AG04449 (cell line): ENCODE measurements at regions not wholly inside any gene's neighbourhood (a gene's known extent, or its start where the extent isn't known, plus 50 kb on each side); places are given as distances from the start of the nearest gene placed in this dataset.

Experiments used
- CTCF ChIA-PET: fragments of 350-600 bp; formaldehyde crosslinking; extraction: SDS; loops from one replicate; lab custom pipeline; 2021; ENCODE audit warnings: antibody characterized with exemption; lab: Yijun Ruan, JAX
- POLR2A ChIA-PET: fragments of 400-600, 350-600 bp; formaldehyde crosslinking; extraction: SDS; loops from one replicate; lab custom pipeline; 2020; ENCODE audit warnings: antibody characterized with exemption, inconsistent platforms; lab: Yijun Ruan, JAX
- DNase-seq: peaks from one replicate; pipeline ENCODE4 v3.0.0-alpha.2; 2010; ENCODE audit warnings: low read depth, low spot score
- H3K4me3 ChIP-seq: 2 replicates; pipeline ENCODE4 v1.5.1; 2011; ENCODE audit warnings: low read depth, mild to moderate bottlenecking, control low read depth, low read length
- CTCF ChIP-seq: IDR thresholded peaks from one replicate; pipeline ENCODE4 v1.5.1; 2011; ENCODE audit warnings: mild to moderate bottlenecking, moderate library complexity, low read length, control low read depth, inconsistent platforms; ENCODE audit not compliant: insufficient read depth; ENCODE audit errors: missing control alignments

- DNase-seq: no peak
- TF ChIP-seq CTCF: no peak
- POLR2A ChIA-PET: no interaction called here
- CTCF ChIA-PET: no interaction called here
- H3K4me3 ChIP-seq: no peak overlapping the region
Observed at GRCh38 chr15:85891470-85891869, 96.7 kb upstream of the KLHL25 start.

GRCh38 chr15:85892232-85892631 is 97.5 kb upstream of the KLHL25 start:
- TF ChIP-seq CTCF: no peak
- H3K4me3 ChIP-seq: no peak overlapping the region
- no peak for DNase-seq
- CTCF ChIA-PET: no interaction called here
- POLR2A ChIA-PET: no interaction called here

- no peak overlapping the region for H3K4me3 ChIP-seq
Observed at GRCh38 chr15:85897207-85897894, 102.6 kb upstream of the KLHL25 start.

GRCh38 chr15:85897895-85898717 is 103.4 kb upstream of the KLHL25 start:
- H3K4me3 ChIP-seq: no peak overlapping the region
- ChIA-PET CTCF (no interaction called here), POLR2A (no interaction called here)
- no peak for DNase-seq
- no peak for TF ChIP-seq CTCF

More at GRCh38 chr15:85897207-85897894, 102.6 kb upstream of the KLHL25 start:
- no peak for DNase-seq
- no peak for TF ChIP-seq CTCF
- ChIA-PET CTCF (no interaction called here), POLR2A (no interaction called here)

- H3K4me3 ChIP-seq: no peak overlapping the region
- ChIA-PET POLR2A (no interaction called here), CTCF (no interaction called here)
- no peak for DNase-seq
- TF ChIP-seq CTCF: no peak
Observed at GRCh38 chr15:85899927-85900326, 105.2 kb upstream of the KLHL25 start.

- no peak overlapping the region for H3K4me3 ChIP-seq
- no peak for DNase-seq
- ChIA-PET POLR2A (no interaction called here), CTCF (interaction anchor here (1.0 kb wide), 1 partner anchor 1970 kb away, joined by 3 read pairs; no protein-coding TSS in a partner anchor)
- no peak for TF ChIP-seq CTCF
Observed at GRCh38 chr15:85905751-85906450, 111.2 kb upstream of the KLHL25 start.
